HG02642 (cell line): ENCODE measurements at regions not wholly inside any gene's neighbourhood (a gene's known extent, or its start where the extent isn't known, plus 50 kb on each side); places are given as distances from the start of the nearest gene placed in this dataset.
"Not testable (repeated sequence)": the region's sequence is repeated elsewhere in the genome, so short reads cannot be mapped to it uniquely, and the experiment has no call there.

Source experiments
- ATAC-seq: cut with Tn5 transposase; IDR thresholded peaks from one replicate; pipeline ENCODE4 v1.9.1; 2021; ENCODE audit warnings: mild to moderate bottlenecking; ENCODE audit not compliant: unreplicated experiment, poor library complexity

- not testable (repeated sequence) for ATAC-seq
Measured at GRCh38 chr1:220475608-220476007, 52.3 kb upstream of the MARK1 start.

- ATAC-seq = not testable (repeated sequence)
Measured at GRCh38 chr1:220475141-220475540, 52.8 kb upstream of the MARK1 start.

GRCh38 chr1:220473440-220473839 lies 54.5 kb upstream of the MARK1 start:
- ATAC-seq = no peak

- no peak for ATAC-seq
Measured at GRCh38 chr1:220462752-220463151, 65.2 kb upstream of the MARK1 start.

GRCh38 chr1:220458936-220459335 lies 69.0 kb upstream of the MARK1 start:
- no peak for ATAC-seq

- no peak for ATAC-seq
Measured at GRCh38 chr1:220457957-220458609, 69.9 kb upstream of the MARK1 start.

GRCh38 chr1:220455559-220455958 lies 72.4 kb upstream of the MARK1 start:
- ATAC-seq = no peak

GRCh38 chr1:220454155-220454777 lies 73.7 kb upstream of the MARK1 start:
- no peak for ATAC-seq

- ATAC-seq = no peak
Measured at GRCh38 chr1:220453371-220453770, 74.6 kb upstream of the MARK1 start.

- no peak for ATAC-seq
Measured at GRCh38 chr1:220451532-220451931, 76.4 kb upstream of the MARK1 start.

- no peak for ATAC-seq
Measured at GRCh38 chr1:220450927-220451326, 77.0 kb upstream of the MARK1 start.

- ATAC-seq = no peak
Measured at GRCh38 chr1:220448217-220448616, 79.7 kb upstream of the MARK1 start.

GRCh38 chr1:220444586-220444985 lies 83.3 kb upstream of the MARK1 start:
- not testable (repeated sequence) for ATAC-seq

GRCh38 chr1:220441211-220441610 lies 86.7 kb upstream of the MARK1 start:
- no peak for ATAC-seq

- ATAC-seq = no peak
Measured at GRCh38 chr1:220438741-220439140, 89.2 kb upstream of the MARK1 start.

GRCh38 chr1:220432408-220432807 lies 95.5 kb upstream of the MARK1 start:
- no peak for ATAC-seq

GRCh38 chr1:220431554-220432239 lies 96.2 kb upstream of the MARK1 start:
- ATAC-seq = no peak

- ATAC-seq = no peak
Measured at GRCh38 chr1:220430586-220430985, 97.3 kb upstream of the MARK1 start.

- no peak for ATAC-seq
Measured at GRCh38 chr1:220430059-220430458, 97.9 kb upstream of the MARK1 start.

- no peak for ATAC-seq
Measured at GRCh38 chr1:220426989-220427388, 100.9 kb upstream of the MARK1 start.

GRCh38 chr1:220425852-220426251 lies 102.1 kb upstream of the MARK1 start:
- no peak for ATAC-seq

GRCh38 chr1:220421508-220421907 lies 106.4 kb upstream of the MARK1 start:
- ATAC-seq = no peak
